Pancreas (tissue), 10 donors: ENCODE measurements at regions not wholly inside any gene's neighbourhood (a gene's known extent, or its start where the extent isn't known, plus 50 kb on each side); places are given as distances from the start of the nearest gene placed in this dataset.
"Not testable (repeated sequence)": the region's sequence is repeated elsewhere in the genome, so short reads cannot be mapped to it uniquely, and the experiment has no call there.

Source experiments
- ATAC-seq, 4 donors: fragments of 200-7000 bp; cut with Tn5 transposase; one replicate each; pipeline versions ENCODE4 v1.8.0 to v1.9.1; 2020; ENCODE audit warnings: mild to moderate bottlenecking in 4 of 4, moderate library complexity in 4 of 4
- DNase-seq, 6 donors: peaks; one replicate each; pipeline ENCODE4 v3.0.0-alpha.2; 2020
- FAIRE-seq: peaks from 2 replicates; lab custom pipeline; 2012; peaks lifted over from hg19 to GRCh38; lab: Jason Lieb, UNC
- H3K27ac ChIP-seq, 4 donors: fragments of 200-600 bp; sonication (generic); 1 replicate in 3 of 4; 2 replicates in 1 of 4; pipeline versions ENCODE4 v1.5.0 to v1.8.0; 2020
- H3K27me3 ChIP-seq, 4 donors: fragments of 200-600 bp; one replicate each; pipeline ENCODE4 v1.8.0; 2021
- H3K36me3 ChIP-seq, 3 donors: fragments of 200-600 bp; sonication (generic) in 1 of 3; one replicate each; pipeline versions ENCODE4 v1.5.0 to v1.8.0; 2020 to 2021
- H3K4me1 ChIP-seq, 3 donors: fragments of 200-600 bp; one replicate each; pipeline ENCODE4 v1.8.0; 2021
- H3K4me3 ChIP-seq, 4 donors: fragments of 200-600 bp; sonication (generic) in 2 of 4; one replicate each; pipeline versions ENCODE4 v1.5.0 to v1.8.0; 2020 to 2021
- H3K9me3 ChIP-seq, 4 donors: fragments of 200-600 bp; one replicate each; pipeline ENCODE4 v1.8.0; 2021
- CTCF ChIP-seq, 4 donors: fragments of 200-600 bp; sonication (generic) in 3 of 4; IDR thresholded peaks; one replicate each; pipeline versions ENCODE4 v1.5.0 to v1.8.0; 2021; ENCODE audit warnings: antibody characterized with exemption in 4 of 4
- WGBS, 2 donors: extraction: QIAGEN DNeasy Blood & Tissue Kit; methylation state at CpG; one replicate each; pipeline ENCODE4 v1.1.7; 2013; 5-methylcytosine and 5-hydroxymethylcytosine counted together
- intact Hi-C, 3 donors: fragments of 100-400 bp; cut with DNase I; formaldehyde crosslinking; loops; one replicate each; pipeline versions ENCODE4 v1.11.1 to v1.14.2; 2022
- donor health status: healthy with polysubstance abuse.
- donor health status: DM: no; HTN: no; CAD: no; lungs with moderate emphysema.
- donor health status: DM: no; HTN: no; CAD: no.
- donor health status: control.
- donor health status: control.
- donor health status: Bipolar disorder and iron deficiency.
- donor health status: DM: yes; HTN: yes; CAD: no.
- donor health status: DM: no; HTN: no; CAD: no.
- donor health status: DM: no; HTN: no; CAD: no.
- donor health status: DM: yes; HTN: yes; CAD: no.

GRCh38 chr9:42550789-42551357, 367.4 kb downstream of the SPATA31A6 start:
- H3K27me3 ChIP-seq, H3K4me3 ChIP-seq, H3K27ac ChIP-seq, H3K36me3 ChIP-seq, intact Hi-C loops, H3K4me1 ChIP-seq, FAIRE-seq, H3K9me3 ChIP-seq: not testable (repeated sequence)
- peak in 5 of 6 donors; percentile 0 to 31 (median 10) for DNase-seq
- TF ChIP-seq CTCF (IDR thresholded peaks at IDR 0.05) = peak in 2 of 4 donors; percentile 24 to 35
- peak in 3 of 4 donors; percentile 82 to 96 (median 96) for ATAC-seq
- WGBS, 2 donors = 0 to 21% methylated on average over 13 to 22 of the region's 36 CpGs

GRCh38 chr9:42568530-42568929, 385.1 kb downstream of the SPATA31A6 start:
- 0 to 4% methylated on average over 4 to 8 of the region's 15 CpGs for WGBS, 2 donors
- H3K36me3 ChIP-seq, H3K27ac ChIP-seq, H3K4me1 ChIP-seq, H3K4me3 ChIP-seq, H3K9me3 ChIP-seq, FAIRE-seq, ATAC-seq, intact Hi-C loops, H3K27me3 ChIP-seq: not testable (repeated sequence)
- DNase-seq = peak in 1 of 6 donors; percentile 71

GRCh38 chr9:42568942-42569556, 385.6 kb downstream of the SPATA31A6 start:
- H3K4me1 ChIP-seq, H3K9me3 ChIP-seq, H3K27me3 ChIP-seq, intact Hi-C loops, FAIRE-seq, H3K4me3 ChIP-seq, H3K27ac ChIP-seq, H3K36me3 ChIP-seq: not testable (repeated sequence)
- 3% methylated on average over 10 to 14 of the region's 34 CpGs for WGBS, 2 donors
- DNase-seq (peak in 4 of 6 donors; percentile 0 to 19 (median 12)), ATAC-seq (peak in 2 of 4 donors; percentile 53 to 54)

- 46 to 55% methylated on average over 5 of the region's 8 CpGs for WGBS, 2 donors
- H3K36me3 ChIP-seq, H3K9me3 ChIP-seq, H3K4me1 ChIP-seq, FAIRE-seq, H3K27me3 ChIP-seq, H3K27ac ChIP-seq, ATAC-seq, H3K4me3 ChIP-seq, intact Hi-C loops: not testable (repeated sequence)
- peak in 2 of 6 donors; percentile 3 to 12 for DNase-seq
Measured at GRCh38 chr9:42577851-42578250, 394.4 kb downstream of the SPATA31A6 start.
